ENCODE measurements at regions not wholly inside any gene's neighbourhood (a gene's known extent, or its start where the extent isn't known, plus 50 kb on each side); places are given as distances from the start of the nearest gene placed in this dataset.

- DNase-seq: no peak
These were observed 59.0 kb upstream of the MED9 start for GRCh38 chr17:17417718-17418181.

- no peak for DNase-seq
These were observed 57.6 kb upstream of the MED9 start for GRCh38 chr17:17419166-17419565.

- no peak for DNase-seq
These were observed 57.2 kb upstream of the MED9 start for GRCh38 chr17:17419631-17420030.

GRCh38 chr17:17420082-17420481 is 56.7 kb upstream of the MED9 start:
- no peak for DNase-seq

GRCh38 chr17:17420561-17421269 is 56.1 kb upstream of the MED9 start:
- no peak for DNase-seq

GRCh38 chr17:17421346-17422216 is 55.2 kb upstream of the MED9 start:
- no peak for DNase-seq

- DNase-seq: no peak
These were observed 54.6 kb upstream of the MED9 start for GRCh38 chr17:17422217-17422610.

- no peak for DNase-seq
These were observed 54.2 kb upstream of the MED9 start for GRCh38 chr17:17422641-17423040.

GRCh38 chr17:17423656-17424055 is 53.1 kb upstream of the MED9 start:
- no peak for DNase-seq

GRCh38 chr17:17424552-17424951 is 52.2 kb upstream of the MED9 start:
- no peak for DNase-seq

GRCh38 chr17:17425005-17425404 is 51.8 kb upstream of the MED9 start:
- DNase-seq: no peak

- DNase-seq: no peak
These were observed 51.2 kb upstream of the MED9 start for GRCh38 chr17:17425591-17425990.

GRCh38 chr17:17426184-17426583 is 50.6 kb upstream of the MED9 start:
- DNase-seq: no peak

Measured in stimulated activated CD4-positive, alpha-beta T cell treated with anti-CD3 and anti-CD28 coated beads, Interleukin-4, amount 100 ng/mL, for 24 hours (primary cell).